Adrenal gland (tissue), 9 donors: ENCODE measurements at regions not wholly inside any gene's neighbourhood (a gene's known extent, or its start where the extent isn't known, plus 50 kb on each side); places are given as distances from the start of the nearest gene placed in this dataset.
"Not testable (repeated sequence)": the region's sequence is repeated elsewhere in the genome, so short reads cannot be mapped to it uniquely, and the experiment has no call there.

Source experiments
- DNase-seq, 7 donors: peaks; one replicate each; pipeline ENCODE4 v3.0.0-alpha.2; 2019 to 2020
- H3K27ac ChIP-seq, 5 donors: fragments of 200-600 bp; sonication (generic) in 4 of 5; 1 replicate in 3 of 5; 2 replicates in 2 of 5; pipeline versions ENCODE4 v1.5.1 to v1.8.0; 2016 to 2020; ENCODE audit warnings: mild to moderate bottlenecking in 1 of 5
- H3K27me3 ChIP-seq: fragments of 200-600 bp; 2 replicates; pipeline ENCODE4 v1.8.0; 2021
- H3K36me3 ChIP-seq, 2 donors: fragments of 200-600 bp; replicated peaks in 1 of 2; 1 replicate in 1 of 2; 2 replicates in 1 of 2; pipeline versions ENCODE4 v1.5.1 to v1.8.0; 2018 to 2022
- H3K4me1 ChIP-seq, 2 donors: fragments of 200-600 bp; replicated peaks in 1 of 2; 1 replicate in 1 of 2; 2 replicates in 1 of 2; pipeline versions ENCODE4 v1.5.1 to v1.8.0; 2018 to 2021
- H3K4me3 ChIP-seq, 4 donors: fragments of 200-600 bp; sonication (generic) in 3 of 4; one replicate each; pipeline ENCODE4 v1.5.1; 2016 to 2018
- H3K9me3 ChIP-seq, 3 donors: fragments of 200-600 bp; sonication (generic) in 1 of 3; replicated peaks in 1 of 3; 1 replicate in 2 of 3; 2 replicates in 1 of 3; pipeline versions ENCODE4 v1.5.1 to v1.8.0; 2016 to 2021
- POLR2A ChIP-seq, 2 donors: fragments of 450-650 bp; IDR thresholded peaks; one replicate each; pipeline ENCODE4 v1.6.1; 2017; ENCODE audit warnings: antibody characterized with exemption in 2 of 2, mild to moderate bottlenecking in 2 of 2, moderate library complexity in 1 of 2
- WGBS, 4 donors: extraction: QIAGEN DNeasy Blood & Tissue Kit in 2 of 4; methylation state at CpG; one replicate each; pipeline versions ENCODE4 v1.1.5 to v1.1.7; 2013 to 2017; 5-methylcytosine and 5-hydroxymethylcytosine counted together
- intact Hi-C, 2 donors: fragments of 100-400 bp; cut with DNase I; formaldehyde crosslinking; loops; one replicate each; pipeline versions ENCODE4 v1.14.1 to v1.15.0; 2022 to 2023
- TF ChIP-seq, protein P1 (sequence below), 6 experiments: fragments of 450-650 bp in 4 of 6; fragments of 200-600 bp in 2 of 6; sonication (generic) in 1 of 6; IDR thresholded peaks; 1 replicate in 5 of 6; 2 replicates in 1 of 6; pipeline versions ENCODE4 v1.5.1 to v1.8.0; 2016 to 2021; ENCODE audit warnings: antibody characterized with exemption in 6 of 6, mild to moderate bottlenecking in 2 of 6, moderate library complexity in 1 of 6
- donor health status: healthy with polysubstance abuse.
- donor health status: Bipolar disorder and iron deficiency.
- donor health status: DM: yes; HTN: yes; CAD: no.
- donor health status: DM: no; HTN: no; CAD: no.
- donor health status: DM: no; HTN: no; CAD: no.

DNA sequence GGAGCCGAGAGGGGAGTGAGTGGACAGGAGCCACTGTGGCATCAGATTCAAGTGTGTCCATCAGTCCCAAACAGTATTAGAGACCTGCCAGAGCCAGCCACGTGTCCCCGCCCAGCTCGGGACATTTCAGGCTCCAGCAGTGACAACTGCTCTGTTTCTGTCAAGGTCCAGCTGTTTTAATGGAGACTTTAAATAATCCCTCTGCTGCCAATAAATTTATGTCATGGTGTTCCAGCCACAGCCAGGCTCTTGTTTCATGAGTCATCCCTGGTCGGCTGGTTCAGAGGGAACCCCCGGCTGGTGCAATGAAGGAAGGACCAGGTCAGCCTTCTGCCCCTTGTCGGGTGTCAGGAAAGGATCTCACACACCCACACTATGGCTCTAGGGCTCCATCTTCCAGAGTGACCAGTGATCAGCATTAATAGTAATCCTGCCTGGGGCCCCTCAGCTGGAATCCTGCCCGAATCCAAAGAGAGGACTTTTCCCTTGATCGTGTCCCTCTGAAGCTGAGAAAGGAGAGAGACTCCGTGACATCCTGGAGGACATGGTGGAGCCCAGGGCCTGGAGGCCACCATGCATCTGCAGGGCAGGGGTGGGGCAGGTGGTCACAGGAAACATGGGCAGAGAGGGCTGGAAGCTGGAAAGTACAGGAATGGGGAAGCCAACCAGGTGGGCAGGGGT lies 197.3 kb downstream of the MATN1 start:
- Histone ChIP-seq H3K36me3 (no peaks in the 10 kb centered on the region), H3K9me3 (no peaks in the 10 kb centered on the region), H3K4me3 (no peak overlapping the region), H3K4me1 (peaks cover 4 to 17% of the 10 kb centered on the region in 2 donors), H3K27me3 (no peaks in the 10 kb centered on the region), H3K27ac (peak overlapping the region in 3 of 5 donors; percentile 5 to 87 (median 17))
- TF ChIP-seq POLR2A (IDR thresholded peaks at IDR 0.05): no peak
- TF ChIP-seq, protein P1, sequence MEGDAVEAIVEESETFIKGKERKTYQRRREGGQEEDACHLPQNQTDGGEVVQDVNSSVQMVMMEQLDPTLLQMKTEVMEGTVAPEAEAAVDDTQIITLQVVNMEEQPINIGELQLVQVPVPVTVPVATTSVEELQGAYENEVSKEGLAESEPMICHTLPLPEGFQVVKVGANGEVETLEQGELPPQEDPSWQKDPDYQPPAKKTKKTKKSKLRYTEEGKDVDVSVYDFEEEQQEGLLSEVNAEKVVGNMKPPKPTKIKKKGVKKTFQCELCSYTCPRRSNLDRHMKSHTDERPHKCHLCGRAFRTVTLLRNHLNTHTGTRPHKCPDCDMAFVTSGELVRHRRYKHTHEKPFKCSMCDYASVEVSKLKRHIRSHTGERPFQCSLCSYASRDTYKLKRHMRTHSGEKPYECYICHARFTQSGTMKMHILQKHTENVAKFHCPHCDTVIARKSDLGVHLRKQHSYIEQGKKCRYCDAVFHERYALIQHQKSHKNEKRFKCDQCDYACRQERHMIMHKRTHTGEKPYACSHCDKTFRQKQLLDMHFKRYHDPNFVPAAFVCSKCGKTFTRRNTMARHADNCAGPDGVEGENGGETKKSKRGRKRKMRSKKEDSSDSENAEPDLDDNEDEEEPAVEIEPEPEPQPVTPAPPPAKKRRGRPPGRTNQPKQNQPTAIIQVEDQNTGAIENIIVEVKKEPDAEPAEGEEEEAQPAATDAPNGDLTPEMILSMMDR (IDR thresholded peaks at IDR 0.05): no peak
- 13 to 29% (median 23%) methylated on average over 6 to 10 of the region's 10 CpGs for WGBS, 4 donors
- DNase-seq: peak; percentile 67 to 87 (median 83)
- intact Hi-C loops: no loop called here

GRCh38 chr1:30525631-30525970 lies 197.8 kb downstream of the MATN1 start:
- intact Hi-C loops: no loop called here
- WGBS, 4 donors: 79 to 92% (median 89%) methylated on average over 2 to 4 of the region's 4 CpGs

DNA sequence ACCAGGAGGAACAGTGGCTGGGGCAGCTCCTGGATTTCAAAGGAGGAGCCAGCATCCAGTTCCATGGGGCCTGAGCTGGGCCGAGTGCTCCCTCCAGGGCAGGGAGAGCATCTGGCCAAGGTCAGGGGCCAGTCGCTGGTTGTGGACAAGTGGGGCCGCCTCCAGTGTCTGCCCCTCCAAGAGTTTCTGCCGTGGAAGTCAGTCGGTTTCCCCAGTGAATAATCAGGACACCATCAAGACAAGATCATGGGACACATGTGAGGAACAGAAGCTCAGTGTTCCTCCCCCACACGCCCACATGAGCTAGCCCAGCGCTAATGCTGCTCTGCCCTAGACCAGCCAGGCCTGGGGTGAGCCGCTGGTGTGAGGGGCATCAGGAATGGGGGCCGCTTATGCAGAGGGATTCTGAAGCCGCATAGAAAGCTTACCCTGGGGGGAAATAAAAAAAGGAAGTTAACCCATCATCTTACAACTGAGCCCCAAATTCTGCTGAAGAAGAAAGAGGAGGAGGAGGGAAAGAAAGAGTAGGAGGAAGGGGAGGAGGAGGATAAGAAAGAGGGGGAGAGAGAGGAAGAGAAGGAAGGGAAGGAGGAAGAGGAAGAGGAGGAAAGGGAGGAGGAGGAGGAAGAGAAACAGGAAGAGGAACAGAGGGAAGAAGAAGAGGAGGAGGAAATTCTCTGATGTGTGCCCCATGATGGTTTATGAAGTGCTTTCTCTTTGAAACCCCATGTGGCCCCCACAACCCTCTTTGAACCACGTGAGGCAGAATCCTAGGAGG lies 198.4 kb downstream of the MATN1 start:
- no peak for DNase-seq
- 77 to 84% (median 80%) methylated on average over 9 to 11 of the region's 11 CpGs for WGBS, 4 donors
- Histone ChIP-seq H3K36me3 (no peaks in the 10 kb centered on the region), H3K9me3 (no peaks in the 10 kb centered on the region), H3K4me1 (peaks cover 4 to 17% of the 10 kb centered on the region in 2 donors), H3K27me3 (no peaks in the 10 kb centered on the region), H3K27ac (no peak overlapping the region), H3K4me3 (no peak overlapping the region)
- intact Hi-C loops: no loop called here
- no peak for TF ChIP-seq POLR2A (IDR thresholded peaks at IDR 0.05)
- TF ChIP-seq, protein P1 (IDR thresholded peaks at IDR 0.05): no peak

More at GRCh38 chr1:30525631-30525970, 197.8 kb downstream of the MATN1 start:
- TF ChIP-seq, protein P1 (IDR thresholded peaks at IDR 0.05): no peak
- no peak for TF ChIP-seq POLR2A (IDR thresholded peaks at IDR 0.05)
- no peaks in the 10 kb centered on the region for H3K9me3 ChIP-seq
- peak overlapping the region in 2 of 5 donors; percentile 17 to 87 for H3K27ac ChIP-seq
- H3K4me1 ChIP-seq: peaks cover 4 to 17% of the 10 kb centered on the region in 2 donors
- no peaks in the 10 kb centered on the region for H3K36me3 ChIP-seq
- H3K4me3 ChIP-seq: no peak overlapping the region
- H3K27me3 ChIP-seq: no peaks in the 10 kb centered on the region
- no peak for DNase-seq

- H3K36me3 ChIP-seq, intact Hi-C loops, H3K9me3 ChIP-seq, H3K27ac ChIP-seq, H3K4me3 ChIP-seq, H3K27me3 ChIP-seq: not testable (repeated sequence)
- DNase-seq: peak in 1 of 7 donors; percentile 33
- WGBS, 4 donors: 70 to 83% (median 74%) methylated on average over 4 to 8 of the region's 8 CpGs
- H3K4me1 ChIP-seq: peaks cover 4 to 17% of the 10 kb centered on the region in 2 donors
Measured at GRCh38 chr1:30524025-30524555, 199.3 kb downstream of the MATN1 start.
